IPS-NIHi11 (cell line): ENCODE measurements at regions not wholly inside any gene's neighbourhood (a gene's known extent, or its start where the extent isn't known, plus 50 kb on each side); places are given as distances from the start of the nearest gene placed in this dataset.
"Not testable (repeated sequence)": the region's sequence is repeated elsewhere in the genome, so short reads cannot be mapped to it uniquely, and the experiment has no call there.

Experiments used
- DNase-seq: peaks from one replicate; pipeline ENCODE4 v3.0.0; 2012; ENCODE audit warnings: mixed read lengths, low spot score

- no peak for DNase-seq
These were observed 175.6 kb downstream of the POLR1F start for GRCh38 chr7:19533266-19533665.

GRCh38 chr7:19530852-19531251 lies 178.0 kb downstream of the POLR1F start:
- no peak for DNase-seq

GRCh38 chr7:19530261-19530660 lies 178.6 kb downstream of the POLR1F start:
- no peak for DNase-seq

GRCh38 chr7:19526639-19527038 lies 182.2 kb downstream of the POLR1F start:
- no peak for DNase-seq

- no peak for DNase-seq
These were observed 186.4 kb downstream of the POLR1F start for GRCh38 chr7:19522486-19522885.

GRCh38 chr7:19520392-19520791 lies 188.4 kb downstream of the POLR1F start:
- DNase-seq = no peak

- DNase-seq = peak; percentile 14
These were observed 189.3 kb downstream of the POLR1F start for GRCh38 chr7:19519443-19520021.

GRCh38 chr7:19517546-19517945 lies 191.3 kb downstream of the POLR1F start:
- DNase-seq = not testable (repeated sequence)

- no peak for DNase-seq
These were observed 200.0 kb downstream of the POLR1F start for GRCh38 chr7:19508821-19509220.

- DNase-seq = no peak
These were observed 200.7 kb downstream of the POLR1F start for GRCh38 chr7:19508124-19508523.

GRCh38 chr7:19491821-19492452 lies 216.9 kb downstream of the POLR1F start:
- DNase-seq = no peak

GRCh38 chr7:19491371-19491770 lies 217.5 kb downstream of the POLR1F start:
- no peak for DNase-seq

- DNase-seq = no peak
These were observed 219.5 kb downstream of the POLR1F start for GRCh38 chr7:19489162-19489820.

GRCh38 chr7:19488056-19488455 lies 220.8 kb downstream of the POLR1F start:
- no peak for DNase-seq

GRCh38 chr7:19482628-19483027 lies 226.2 kb downstream of the POLR1F start:
- DNase-seq = no peak

- no peak for DNase-seq
These were observed 228.5 kb downstream of the POLR1F start for GRCh38 chr7:19480383-19480782.

GRCh38 chr7:19470031-19470430 lies 238.8 kb downstream of the POLR1F start:
- DNase-seq = no peak

GRCh38 chr7:19465861-19466260 lies 243.0 kb downstream of the POLR1F start:
- DNase-seq = no peak

- DNase-seq = no peak
These were observed 244.1 kb downstream of the POLR1F start for GRCh38 chr7:19464751-19465150.

- no peak for DNase-seq
These were observed 244.6 kb downstream of the POLR1F start for GRCh38 chr7:19464241-19464640.

GRCh38 chr7:19463581-19463980 lies 245.3 kb downstream of the POLR1F start:
- DNase-seq = no peak

GRCh38 chr7:19455623-19456022 lies 253.2 kb downstream of the POLR1F start:
- no peak for DNase-seq

GRCh38 chr7:19448091-19448490 lies 260.7 kb downstream of the POLR1F start:
- DNase-seq = no peak
